ENCODE measurements at regions not wholly inside any gene's neighbourhood (a gene's known extent, or its start where the extent isn't known, plus 50 kb on each side); places are given as distances from the start of the nearest gene placed in this dataset.

GRCh38 chr9:101915482-101915881 lies 177.0 kb upstream of the GRIN3A start:
- no peak overlapping the region for H3K4me3 ChIP-seq (ENCODE audit: low read depth in 1 of 3, low read length in 3 of 3)
- TF ChIP-seq HNF4A (conservative IDR thresholded peaks at IDR 0.05) (no peak), CTCF (IDR thresholded peaks at IDR 0.05; ENCODE audit: low read depth, low read length, missing input control) (no peak), ATF3 (IDR thresholded peaks at IDR 0.05) (no peak), SP1 (IDR thresholded peaks at IDR 0.05) (no peak), RAD21 (IDR thresholded peaks at IDR 0.05) (no peak), EGR1 (IDR thresholded peaks at IDR 0.05; ENCODE audit: low read depth in 2 of 2) (no peak), NR2F2 (IDR thresholded peaks at IDR 0.05) (no peak), HNF4G (IDR thresholded peaks at IDR 0.05) (no peak), MAX (IDR thresholded peaks at IDR 0.05) (no peak), FOXA2 (IDR thresholded peaks at IDR 0.05) (no peak), GABPA (IDR thresholded peaks at IDR 0.05 in 1 of 2, conservative IDR thresholded peaks at IDR 0.05 in 1 of 2) (no peak), TAF1 (conservative IDR thresholded peaks at IDR 0.05) (no peak), FOXA1 (IDR thresholded peaks at IDR 0.05) (no peak), ZBTB33 (IDR thresholded peaks at IDR 0.05) (no peak), REST (IDR thresholded peaks at IDR 0.05) (no peak), YY1 (IDR thresholded peaks at IDR 0.05) (no peak), JUND (IDR thresholded peaks at IDR 0.05) (no peak)
- no peaks in the 10 kb centered on the region for H3K27me3 ChIP-seq (ENCODE audit: control insufficient read depth in 4 of 4, insufficient read depth in 4 of 4, low read length in 3 of 4)
- no peak overlapping the region for H3K27ac ChIP-seq (ENCODE audit: low read depth in 1 of 2, low read length in 2 of 2)
- no peaks in the 10 kb centered on the region for H3K36me3 ChIP-seq (ENCODE audit: control insufficient read depth in 4 of 4, insufficient read depth in 3 of 4, low read depth in 1 of 4, low read length in 3 of 4)
- no peaks in the 10 kb centered on the region for H3K4me1 ChIP-seq (ENCODE audit: control insufficient read depth in 4 of 4, insufficient read depth in 4 of 4, low read length in 3 of 4)
- no peak overlapping the region for H3K9ac ChIP-seq (ENCODE audit: low read depth in 1 of 2, low read length in 2 of 2)
- no peaks in the 10 kb centered on the region for H3K9me3 ChIP-seq (ENCODE audit: control insufficient read depth in 4 of 4, low read length in 3 of 4)
- 53% methylated on average over 1 of the region's 1 CpG for WGBS
- no peak for DNase-seq (ENCODE audit: low spot score)

- Histone ChIP-seq H3K36me3 (ENCODE audit: control insufficient read depth in 4 of 4, insufficient read depth in 3 of 4, low read depth in 1 of 4, low read length in 3 of 4) (no peaks in the 10 kb centered on the region), H3K9me3 (ENCODE audit: control insufficient read depth in 4 of 4, low read length in 3 of 4) (peaks cover 0 to 4% (median 0%) of the 10 kb centered on the region in 4 donors), H3K4me1 (ENCODE audit: control insufficient read depth in 4 of 4, insufficient read depth in 4 of 4, low read length in 3 of 4) (no peaks in the 10 kb centered on the region), H3K9ac (ENCODE audit: low read depth in 1 of 2, low read length in 2 of 2) (no peak overlapping the region), H3K27ac (ENCODE audit: low read depth in 1 of 2, low read length in 2 of 2) (no peak overlapping the region), H3K27me3 (ENCODE audit: control insufficient read depth in 4 of 4, insufficient read depth in 4 of 4, low read length in 3 of 4) (no peaks in the 10 kb centered on the region), H3K4me3 (ENCODE audit: low read depth in 1 of 3, low read length in 3 of 3) (no peak overlapping the region)
- WGBS: 52% methylated on average over 1 of the region's 1 CpG
- DNase-seq (ENCODE audit: low spot score): no peak
- TF ChIP-seq MAX (IDR thresholded peaks at IDR 0.05) (no peak), FOXA1 (IDR thresholded peaks at IDR 0.05) (no peak), RAD21 (IDR thresholded peaks at IDR 0.05) (no peak), EGR1 (IDR thresholded peaks at IDR 0.05; ENCODE audit: low read depth in 2 of 2) (no peak), HNF4G (IDR thresholded peaks at IDR 0.05) (no peak), ZBTB33 (IDR thresholded peaks at IDR 0.05) (no peak), FOXA2 (IDR thresholded peaks at IDR 0.05) (no peak), NR2F2 (IDR thresholded peaks at IDR 0.05) (no peak), HNF4A (conservative IDR thresholded peaks at IDR 0.05) (no peak), YY1 (IDR thresholded peaks at IDR 0.05) (no peak), TAF1 (conservative IDR thresholded peaks at IDR 0.05) (no peak)
Observed at GRCh38 chr9:101912698-101913097, 174.3 kb upstream of the GRIN3A start.

All from liver (tissue), 8 donors.